SK-N-SH (cell line): ENCODE measurements at regions not wholly inside any gene's neighbourhood (a gene's known extent, or its start where the extent isn't known, plus 50 kb on each side); places are given as distances from the start of the nearest gene placed in this dataset.

Experiments
- CTCF ChIP-seq: fragments of 200-600 bp; sonication (generic); IDR thresholded peaks from 2 replicates; pipeline ENCODE4 v1.6.1; 2017; ENCODE audit warnings: antibody characterized with exemption, mild to moderate bottlenecking, moderate library complexity
- ELF1 ChIP-seq: IDR thresholded peaks from 2 replicates; pipeline ENCODE4 v1.4.0; 2012
- EP300 ChIP-seq, 2 experiments: IDR thresholded peaks; 2 replicates each; pipeline versions ENCODE4 v1.4.0 to v1.6.1; 2012; ENCODE audit warnings: borderline replicate concordance in 1 of 2, low read depth in 1 of 2, low read length in 1 of 2
- EZH2phosphoT487 ChIP-seq: fragments of 200-600 bp; sonication (generic); IDR thresholded peaks from 2 replicates; pipeline ENCODE4 v1.6.1; 2017; ENCODE audit warnings: low read depth, mixed run types, mild to moderate bottlenecking, antibody characterized with exemption, moderate library complexity, borderline replicate concordance
- RAD21 ChIP-seq: IDR thresholded peaks from 2 replicates; pipeline ENCODE4 v1.6.1; 2012; ENCODE audit warnings: mild to moderate bottlenecking, low read length
- SMC3 ChIP-seq: IDR thresholded peaks from 2 replicates; pipeline ENCODE4 v1.6.1; 2012; ENCODE audit warnings: low read depth, low read length, improper control_type of control experiment
- TF ChIP-seq, protein P1 (sequence below): IDR thresholded peaks from 2 replicates; pipeline ENCODE4 v1.4.0; 2012; ENCODE audit warnings: low read depth, borderline replicate concordance
- TF ChIP-seq, protein P2 (sequence below): IDR thresholded peaks from 2 replicates; pipeline ENCODE4 v1.4.0; 2012; ENCODE audit warnings: low read depth, borderline replicate concordance

DNA sequence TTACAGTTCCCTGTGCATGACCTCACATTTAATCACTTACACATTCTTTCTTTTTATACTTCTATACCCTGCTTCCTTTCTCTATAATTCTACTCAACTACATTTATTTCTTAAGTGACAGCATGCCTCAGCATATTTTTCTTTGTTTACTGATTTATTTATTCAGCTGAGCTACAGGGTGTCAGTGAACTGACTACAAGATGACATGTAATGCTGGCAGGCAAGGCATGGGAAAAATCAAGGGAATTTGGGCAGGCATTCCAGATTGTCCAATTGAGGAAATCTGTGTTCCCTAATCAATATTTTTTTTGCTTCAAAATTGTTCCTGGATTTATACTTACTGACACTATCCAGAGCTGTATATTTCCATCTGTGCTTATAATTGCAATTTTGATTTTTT is 875.5 kb downstream of the C4orf33 start:
- TF ChIP-seq CTCF: no peak
- TF ChIP-seq, protein P1, sequence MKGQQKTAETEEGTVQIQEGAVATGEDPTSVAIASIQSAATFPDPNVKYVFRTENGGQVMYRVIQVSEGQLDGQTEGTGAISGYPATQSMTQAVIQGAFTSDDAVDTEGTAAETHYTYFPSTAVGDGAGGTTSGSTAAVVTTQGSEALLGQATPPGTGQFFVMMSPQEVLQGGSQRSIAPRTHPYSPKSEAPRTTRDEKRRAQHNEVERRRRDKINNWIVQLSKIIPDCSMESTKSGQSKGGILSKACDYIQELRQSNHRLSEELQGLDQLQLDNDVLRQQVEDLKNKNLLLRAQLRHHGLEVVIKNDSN: no peak
- TF ChIP-seq ELF1: no peak
- no peak for TF ChIP-seq EZH2phosphoT487
- TF ChIP-seq, protein P2, sequence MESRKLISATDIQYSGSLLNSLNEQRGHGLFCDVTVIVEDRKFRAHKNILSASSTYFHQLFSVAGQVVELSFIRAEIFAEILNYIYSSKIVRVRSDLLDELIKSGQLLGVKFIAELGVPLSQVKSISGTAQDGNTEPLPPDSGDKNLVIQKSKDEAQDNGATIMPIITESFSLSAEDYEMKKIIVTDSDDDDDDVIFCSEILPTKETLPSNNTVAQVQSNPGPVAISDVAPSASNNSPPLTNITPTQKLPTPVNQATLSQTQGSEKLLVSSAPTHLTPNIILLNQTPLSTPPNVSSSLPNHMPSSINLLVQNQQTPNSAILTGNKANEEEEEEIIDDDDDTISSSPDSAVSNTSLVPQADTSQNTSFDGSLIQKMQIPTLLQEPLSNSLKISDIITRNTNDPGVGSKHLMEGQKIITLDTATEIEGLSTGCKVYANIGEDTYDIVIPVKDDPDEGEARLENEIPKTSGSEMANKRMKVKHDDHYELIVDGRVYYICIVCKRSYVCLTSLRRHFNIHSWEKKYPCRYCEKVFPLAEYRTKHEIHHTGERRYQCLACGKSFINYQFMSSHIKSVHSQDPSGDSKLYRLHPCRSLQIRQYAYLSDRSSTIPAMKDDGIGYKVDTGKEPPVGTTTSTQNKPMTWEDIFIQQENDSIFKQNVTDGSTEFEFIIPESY: no peak
- no peak for TF ChIP-seq EP300 (IDR thresholded peaks at IDR 0.05; ENCODE audit: borderline replicate concordance in 1 of 2, low read depth in 1 of 2, low read length in 1 of 2)
- TF ChIP-seq SMC3: no peak
- no peak for TF ChIP-seq RAD21
